Endothelial cell of umbilical vein (primary cell): ENCODE measurements at regions not wholly inside any gene's neighbourhood (a gene's known extent, or its start where the extent isn't known, plus 50 kb on each side); places are given as distances from the start of the nearest gene placed in this dataset.

ENCODE experiments used
- BruUV-seq: library from RNA; stranded (reverse); fragments of 400-500 nt; replicated peaks from 2 replicates; lab custom pipeline; 2021; lab: Mats Ljungman, UMichigan
- CTCF ChIA-PET: fragments of 300-600, 350-600 bp; sonication (Branson Sonifier 250); formaldehyde crosslinking; loops from one replicate; lab custom pipeline; 2021; ENCODE audit warnings: antibody characterized with exemption, inconsistent platforms; lab: Charles Lee
- POLR2A ChIA-PET: fragments of 300-600, 350-600 bp; sonication (Branson Sonifier 250); formaldehyde crosslinking; loops from one replicate; lab custom pipeline; 2021; ENCODE audit warnings: antibody characterized with exemption, inconsistent platforms; lab: Charles Lee
- DNase-seq: peaks from one replicate; pipeline ENCODE4 v3.0.0-alpha.2; 2011; ENCODE audit warnings: low read depth, low spot score
- FAIRE-seq: peaks from 2 replicates; lab custom pipeline; 2011; peaks lifted over from hg19 to GRCh38; lab: Jason Lieb, UNC
- H2AFZ ChIP-seq: 2 replicates; pipeline ENCODE4 v1.6.0; 2012; ENCODE audit warnings: low read depth, low read length, control low read depth, inconsistent platforms
- H3K27ac ChIP-seq: 2 replicates; pipeline ENCODE4 v1.5.1; 2011; ENCODE audit warnings: low read depth, mild to moderate bottlenecking, control low read depth, low read length, moderate library complexity; ENCODE audit not compliant: insufficient read depth
- H3K27me3 ChIP-seq, 2 experiments: 2 replicates each; pipeline versions ENCODE4 v1.6.0 to v1.6.1; 2011; ENCODE audit warnings: low read length in 2 of 2, mixed read lengths in 1 of 2; ENCODE audit not compliant: control insufficient read depth in 2 of 2, insufficient read depth in 2 of 2
- H3K36me3 ChIP-seq, 2 experiments: 2 replicates in 1 of 2; 3 replicates in 1 of 2; pipeline ENCODE4 v1.5.1; 2011; ENCODE audit warnings: low read length in 2 of 2, mild to moderate bottlenecking in 1 of 2, moderate library complexity in 1 of 2; ENCODE audit not compliant: control insufficient read depth in 2 of 2, insufficient read depth in 2 of 2; ENCODE audit errors: extremely low read depth in 1 of 2
- H3K4me1 ChIP-seq: 3 replicates; pipeline ENCODE4 v1.5.1; 2011; ENCODE audit warnings: mild to moderate bottlenecking, low read length; ENCODE audit not compliant: control insufficient read depth, insufficient read depth; ENCODE audit errors: extremely low read depth
- H3K4me2 ChIP-seq: 2 replicates; pipeline ENCODE4 v1.6.1; 2011; ENCODE audit warnings: low read length, control low read depth, mixed read lengths; ENCODE audit not compliant: insufficient read depth
- H3K4me3 ChIP-seq, 3 experiments: fragments of 200-600 bp in 1 of 3; sonication (generic), shearing (Covaris generic) in 1 of 3; replicated peaks in 1 of 3; 2 replicates each; pipeline ENCODE4 v1.5.1; 2011 to 2016; ENCODE audit warnings: control low read depth in 3 of 3, low read length in 3 of 3, mild to moderate bottlenecking in 2 of 3, inconsistent platforms in 1 of 3, low read depth in 1 of 3, moderate library complexity in 1 of 3; ENCODE audit not compliant: insufficient read depth in 1 of 3
- H3K79me2 ChIP-seq: 2 replicates; pipeline ENCODE4 v1.6.0; 2012; ENCODE audit warnings: low read length, inconsistent platforms; ENCODE audit not compliant: control insufficient read depth, insufficient read depth
- H3K9ac ChIP-seq: replicated peaks from 2 replicates; pipeline ENCODE3; 2011; ENCODE audit warnings: low read length, control low read depth; ENCODE audit not compliant: insufficient read depth; ENCODE audit errors: extremely low read depth
- H3K9me1 ChIP-seq: replicated peaks from 3 replicates; pipeline ENCODE4 v1.6.0; 2011; ENCODE audit warnings: mild to moderate bottlenecking, low read length; ENCODE audit not compliant: control insufficient read depth, insufficient read depth; ENCODE audit errors: extremely low read depth
- H3K9me3 ChIP-seq: replicated peaks from 2 replicates; pipeline ENCODE4 v1.5.1; 2012; ENCODE audit warnings: low read length, inconsistent platforms; ENCODE audit not compliant: control insufficient read depth, insufficient read depth
- H4K20me1 ChIP-seq: replicated peaks from 2 replicates; pipeline ENCODE3; 2011; ENCODE audit warnings: mild to moderate bottlenecking, low read length; ENCODE audit not compliant: control insufficient read depth, insufficient read depth; ENCODE audit errors: extremely low read depth
- EZH2 ChIP-seq: IDR thresholded peaks from 2 replicates; pipeline ENCODE4 v1.6.1; 2012; ENCODE audit warnings: borderline replicate concordance, low read depth, mild to moderate bottlenecking, moderate library complexity, low read length, inconsistent platforms; ENCODE audit not compliant: severe bottlenecking
- FOS ChIP-seq: IDR thresholded peaks from 2 replicates; pipeline ENCODE4 v1.6.1; 2011; ENCODE audit warnings: mild to moderate bottlenecking, low read length, moderate library complexity, borderline replicate concordance; ENCODE audit not compliant: insufficient read depth
- GATA2 ChIP-seq: IDR thresholded peaks from 2 replicates; pipeline ENCODE4 v1.7.0; 2011; ENCODE audit warnings: low read depth, mild to moderate bottlenecking, moderate library complexity, mixed read lengths, low read length; ENCODE audit not compliant: insufficient read length, insufficient read depth
- JUN ChIP-seq: IDR thresholded peaks from 2 replicates; pipeline ENCODE4 v1.6.1; 2011; ENCODE audit warnings: borderline replicate concordance, low read depth; ENCODE audit not compliant: insufficient read length, insufficient read depth
- MYC ChIP-seq: IDR thresholded peaks from one replicate; pipeline ENCODE4 v1.6.1; 2011; ENCODE audit warnings: mild to moderate bottlenecking, low read depth, low read length
- POLR2A ChIP-seq: IDR thresholded peaks from 2 replicates; pipeline ENCODE4 v1.6.1; 2012; ENCODE audit warnings: low read depth, mild to moderate bottlenecking, control low read depth, low read length
- POLR2AphosphoS5 ChIP-seq: IDR thresholded peaks from 2 replicates; pipeline ENCODE4 v1.6.1; 2012; ENCODE audit warnings: low read depth, mild to moderate bottlenecking, control low read depth, low read length, moderate library complexity; ENCODE audit not compliant: insufficient read depth
- dilution Hi-C: fragments of 300-500 bp; cut with MboI; formaldehyde crosslinking; loops from one replicate; pipeline ENCODE4 v1.15.0; 2019; ENCODE audit warnings: low sequenced_read_pairs; ENCODE audit not compliant: extremely low pct_ligation_motif_present
- intact Hi-C: fragments of 100-400 bp; cut with micrococcal nuclease; formaldehyde crosslinking; loops from one replicate; pipeline ENCODE4 v1.10.0; 2022
- TF ChIP-seq, protein P1 (sequence below), 2 donors: IDR thresholded peaks; 1 replicate in 1 of 2; 2 replicates in 1 of 2; pipeline ENCODE4 v1.5.1; 2011; ENCODE audit warnings: low read length in 2 of 2, mild to moderate bottlenecking in 2 of 2, moderate library complexity in 2 of 2, control low read depth in 1 of 2, inconsistent platforms in 1 of 2, low read depth in 1 of 2; ENCODE audit not compliant: insufficient read depth in 1 of 2; ENCODE audit errors: extremely low read depth in 1 of 2
- TF ChIP-seq, protein P2 (sequence below): IDR thresholded peaks from 2 replicates; pipeline ENCODE4 v1.6.1; 2011; ENCODE audit not compliant: insufficient read depth, insufficient read length

DNA sequence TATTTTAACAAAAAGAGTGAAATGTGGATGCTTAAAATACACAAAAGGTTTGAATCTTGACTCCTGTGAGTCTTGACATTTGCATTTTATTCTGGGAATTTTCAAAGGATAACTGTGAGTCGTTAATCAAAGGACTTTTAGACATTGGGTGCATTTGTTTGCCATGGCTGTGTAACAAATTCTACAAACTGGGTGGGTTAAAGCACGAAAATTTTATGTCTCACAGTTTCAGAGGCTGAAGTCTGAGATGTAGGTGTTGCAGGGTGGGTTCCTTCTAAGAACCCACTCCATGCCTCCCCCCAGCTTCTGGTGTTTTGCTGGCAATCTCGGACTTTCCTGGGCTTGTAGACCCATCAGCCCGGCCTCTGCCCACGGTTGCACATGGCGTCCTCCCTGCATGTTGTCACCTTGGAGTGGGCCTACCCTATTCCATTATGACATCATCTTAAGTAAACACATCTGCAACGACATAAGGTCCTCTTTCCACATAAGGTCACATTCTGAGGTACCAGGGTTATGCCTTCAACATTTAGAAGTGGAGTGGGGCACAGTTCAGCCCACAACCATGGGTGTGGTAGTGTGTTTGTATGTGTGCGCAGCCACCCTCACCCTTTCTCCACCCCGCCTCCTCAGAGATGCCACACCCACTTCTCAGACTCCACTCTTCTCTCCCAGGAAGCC is 113.1 kb downstream of the FOXA2 start:
- no peaks in the 10 kb centered on the region for H3K36me3 ChIP-seq
- ChIA-PET CTCF (no interaction called here), POLR2A (no interaction called here)
- H3K79me2 ChIP-seq = no peaks in the 10 kb centered on the region
- no peak overlapping the region for H3K9ac ChIP-seq
- TF ChIP-seq GATA2 (no peak), JUN (no peak), FOS (no peak), MYC (no peak), POLR2A (no peak), EZH2 (no peak), POLR2AphosphoS5 (no peak)
- TF ChIP-seq, protein P1, sequence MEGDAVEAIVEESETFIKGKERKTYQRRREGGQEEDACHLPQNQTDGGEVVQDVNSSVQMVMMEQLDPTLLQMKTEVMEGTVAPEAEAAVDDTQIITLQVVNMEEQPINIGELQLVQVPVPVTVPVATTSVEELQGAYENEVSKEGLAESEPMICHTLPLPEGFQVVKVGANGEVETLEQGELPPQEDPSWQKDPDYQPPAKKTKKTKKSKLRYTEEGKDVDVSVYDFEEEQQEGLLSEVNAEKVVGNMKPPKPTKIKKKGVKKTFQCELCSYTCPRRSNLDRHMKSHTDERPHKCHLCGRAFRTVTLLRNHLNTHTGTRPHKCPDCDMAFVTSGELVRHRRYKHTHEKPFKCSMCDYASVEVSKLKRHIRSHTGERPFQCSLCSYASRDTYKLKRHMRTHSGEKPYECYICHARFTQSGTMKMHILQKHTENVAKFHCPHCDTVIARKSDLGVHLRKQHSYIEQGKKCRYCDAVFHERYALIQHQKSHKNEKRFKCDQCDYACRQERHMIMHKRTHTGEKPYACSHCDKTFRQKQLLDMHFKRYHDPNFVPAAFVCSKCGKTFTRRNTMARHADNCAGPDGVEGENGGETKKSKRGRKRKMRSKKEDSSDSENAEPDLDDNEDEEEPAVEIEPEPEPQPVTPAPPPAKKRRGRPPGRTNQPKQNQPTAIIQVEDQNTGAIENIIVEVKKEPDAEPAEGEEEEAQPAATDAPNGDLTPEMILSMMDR (IDR thresholded peaks at IDR 0.05; ENCODE audit: extremely low read depth in 1 of 2, insufficient read depth in 1 of 2, low read depth in 1 of 2, low read length in 2 of 2) = no peak
- TF ChIP-seq, protein P2, sequence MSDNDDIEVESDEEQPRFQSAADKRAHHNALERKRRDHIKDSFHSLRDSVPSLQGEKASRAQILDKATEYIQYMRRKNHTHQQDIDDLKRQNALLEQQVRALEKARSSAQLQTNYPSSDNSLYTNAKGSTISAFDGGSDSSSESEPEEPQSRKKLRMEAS = no peak
- intact Hi-C loops = no loop called here
- H3K27ac ChIP-seq = no peak overlapping the region
- H4K20me1 ChIP-seq = no peaks in the 10 kb centered on the region
- no TSS peak for BruUV-seq
- no peaks in the 10 kb centered on the region for H3K9me1 ChIP-seq
- dilution Hi-C loops = no loop called here
- H3K27me3 ChIP-seq = no peaks in the 10 kb centered on the region
- no peak for DNase-seq
- H2AFZ ChIP-seq = no peak overlapping the region
- H3K9me3 ChIP-seq = no peaks in the 10 kb centered on the region
- H3K4me2 ChIP-seq = no peak overlapping the region
- no peak overlapping the region for H3K4me3 ChIP-seq
- H3K4me1 ChIP-seq = no peaks in the 10 kb centered on the region
- no peak for FAIRE-seq
